CD8-positive, alpha-beta memory T cell (primary cell): ENCODE measurements at regions not wholly inside any gene's neighbourhood (a gene's known extent, or its start where the extent isn't known, plus 50 kb on each side); places are given as distances from the start of the nearest gene placed in this dataset.
A peak's percentile ranks its signal among the peaks of the same experiment; 100 is the strongest.
"Not testable (repeated sequence)": the region's sequence is repeated elsewhere in the genome, so short reads cannot be mapped to it uniquely, and the experiment has no call there.

Experiments used
- CTCF ChIA-PET: fragments of 350-600 bp; sonication (Branson Sonifier 250); formaldehyde crosslinking; loops from one replicate; lab custom pipeline; 2021; ENCODE audit warnings: antibody characterized with exemption; lab: Charles Lee
- POLR2A ChIA-PET: fragments of 350-600 bp; sonication (Branson Sonifier 250); formaldehyde crosslinking; loops from one replicate; lab custom pipeline; 2021; ENCODE audit warnings: antibody characterized with exemption; lab: Charles Lee
- DNase-seq, 5 donors: peaks; one replicate each; pipeline versions ENCODE4 v3.0.0 to v3.0.0-alpha.2; 2020 to 2022; ENCODE audit warnings: mixed read lengths in 1 of 5
- H3K27ac ChIP-seq: one replicate; pipeline ENCODE4 v1.7.0; 2013; ENCODE audit warnings: low read depth, mild to moderate bottlenecking, low read length, moderate library complexity
- H3K27me3 ChIP-seq: 2 replicates; pipeline ENCODE4 v1.7.0; 2013; ENCODE audit warnings: low read length, mild to moderate bottlenecking; ENCODE audit not compliant: insufficient read depth, poor library complexity, severe bottlenecking
- H3K36me3 ChIP-seq: 2 replicates; pipeline ENCODE4 v1.7.0; 2013; ENCODE audit warnings: mild to moderate bottlenecking, low read length, moderate library complexity; ENCODE audit not compliant: insufficient read depth
- H3K4me1 ChIP-seq: 2 replicates; pipeline ENCODE4 v1.7.0; 2013; ENCODE audit warnings: mild to moderate bottlenecking, low read length, moderate library complexity; ENCODE audit not compliant: insufficient read depth
- H3K4me3 ChIP-seq: 2 replicates; pipeline ENCODE4 v1.7.0; 2013; ENCODE audit warnings: mild to moderate bottlenecking, low read length
- H3K9me3 ChIP-seq: 2 replicates; pipeline ENCODE4 v1.7.0; 2013; ENCODE audit warnings: mild to moderate bottlenecking, low read length
- H3K27ac Mint-ChIP-seq, 8 donors: one replicate each; pipeline ENCODE4 v1.8.0; 2020 to 2021; ENCODE audit warnings: mixed read lengths in 8 of 8, mild to moderate bottlenecking in 6 of 8, inconsistent platforms in 3 of 8, moderate library complexity in 3 of 8
- H3K27me3 Mint-ChIP-seq, 2 donors: one replicate each; pipeline ENCODE4 v1.8.0; 2020 to 2021; ENCODE audit warnings: mixed read lengths in 2 of 2, mild to moderate bottlenecking in 1 of 2, moderate library complexity in 1 of 2
- H3K36me3 Mint-ChIP-seq, 3 donors: one replicate each; pipeline ENCODE4 v1.8.0; 2020 to 2021; ENCODE audit warnings: mixed read lengths in 3 of 3, inconsistent platforms in 1 of 3, mild to moderate bottlenecking in 1 of 3
- H3K4me1 Mint-ChIP-seq, 3 donors: one replicate each; pipeline ENCODE4 v1.8.0; 2020 to 2021; ENCODE audit warnings: mixed read lengths in 3 of 3, inconsistent platforms in 1 of 3, mild to moderate bottlenecking in 1 of 3
- H3K4me3 Mint-ChIP-seq, 7 donors: one replicate each; pipeline ENCODE4 v1.8.0; 2020 to 2021; ENCODE audit warnings: mixed read lengths in 7 of 7, mild to moderate bottlenecking in 6 of 7, moderate library complexity in 4 of 7, inconsistent platforms in 2 of 7
- H3K9me3 Mint-ChIP-seq, 5 donors: one replicate each; pipeline ENCODE4 v1.8.0; 2020 to 2022; ENCODE audit warnings: mixed read lengths in 5 of 5, mild to moderate bottlenecking in 3 of 5, moderate library complexity in 2 of 5, inconsistent platforms in 1 of 5

DNA sequence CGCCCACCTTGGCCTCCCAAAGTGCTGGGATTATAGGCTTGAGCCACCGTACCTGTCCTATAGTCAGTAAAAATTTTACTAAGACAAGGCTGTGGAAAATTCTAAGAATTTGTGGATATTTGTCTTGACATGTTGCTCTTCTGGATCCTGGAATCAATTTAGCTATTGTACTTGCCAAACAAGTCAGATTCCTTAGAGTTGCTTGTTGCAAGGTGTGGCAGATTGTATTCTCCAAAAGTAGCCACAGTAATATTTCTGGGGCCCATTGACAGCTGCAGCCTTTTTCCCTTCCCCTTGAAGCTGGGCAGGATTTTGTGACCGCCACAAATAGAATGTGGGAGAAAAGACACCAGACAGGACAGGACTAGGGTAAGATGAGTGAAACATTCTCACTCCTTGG, 98.8 kb upstream of the TMTC4 start:
- Mint-ChIP-seq H3K4me1 (peaks cover 5 to 13% (median 10%) of the 10 kb centered on the region in 3 donors), H3K27ac (no peak overlapping the region), H3K9me3 (peaks cover 0 to 4% (median 0%) of the 10 kb centered on the region in 5 donors), H3K27me3 (peaks cover 0 to 2% of the 10 kb centered on the region in 2 donors), H3K4me3 (no peak overlapping the region), H3K36me3 (no peaks in the 10 kb centered on the region)
- Histone ChIP-seq H3K27me3 (no peaks in the 10 kb centered on the region), H3K9me3 (no peaks in the 10 kb centered on the region), H3K4me1 (no peaks in the 10 kb centered on the region), H3K27ac (no peak overlapping the region), H3K36me3 (no peaks in the 10 kb centered on the region), H3K4me3 (no peak overlapping the region)
- DNase-seq, result no peak
- POLR2A ChIA-PET, result no interaction called here
- CTCF ChIA-PET, result no interaction called here

DNA sequence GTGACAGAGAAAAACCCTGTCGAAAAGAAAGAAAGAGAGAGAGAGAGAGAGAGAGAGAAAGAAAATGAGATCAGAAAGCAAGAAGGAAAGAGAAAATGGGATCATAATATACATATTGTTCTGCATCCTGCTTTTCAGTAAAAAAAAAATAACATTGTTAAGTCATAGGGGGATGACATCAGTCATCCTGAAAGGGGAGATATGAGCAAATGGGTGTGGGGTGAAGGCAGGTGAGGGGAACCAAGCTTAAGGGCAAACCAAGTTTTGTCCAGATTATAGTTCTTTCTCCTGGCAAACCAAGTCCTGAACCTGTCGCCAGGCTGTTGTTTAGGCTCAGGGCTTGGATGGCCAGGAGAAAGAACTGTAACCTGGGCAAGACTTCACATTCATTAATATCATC, 92.6 kb upstream of the TMTC4 start:
- Histone ChIP-seq H3K9me3 (no peaks in the 10 kb centered on the region), H3K27ac (no peak overlapping the region), H3K4me1 (no peaks in the 10 kb centered on the region), H3K27me3 (no peaks in the 10 kb centered on the region), H3K4me3 (no peak overlapping the region), H3K36me3 (no peaks in the 10 kb centered on the region)
- H3K27me3 Mint-ChIP-seq, result peaks cover 6 to 12% of the 10 kb centered on the region in 2 donors
- ChIA-PET CTCF (no interaction called here), POLR2A (no interaction called here)
- peaks cover 0 to 3% (median 0%) of the 10 kb centered on the region in 3 donors for H3K36me3 Mint-ChIP-seq
- H3K4me3 Mint-ChIP-seq, result peak overlapping the region in 1 of 7 donors; percentile 19
- DNase-seq, result no peak
- no peak overlapping the region for H3K27ac Mint-ChIP-seq
- no peaks in the 10 kb centered on the region for H3K4me1 Mint-ChIP-seq
- H3K9me3 Mint-ChIP-seq, result peaks cover 0 to 4% (median 2%) of the 10 kb centered on the region in 5 donors

GRCh38 chr13:100766570-100766969, 92.0 kb upstream of the TMTC4 start:
- H3K9me3 Mint-ChIP-seq, H3K9me3 ChIP-seq, H3K4me3 ChIP-seq, POLR2A ChIA-PET, H3K36me3 Mint-ChIP-seq, H3K27ac Mint-ChIP-seq, H3K4me1 ChIP-seq, H3K36me3 ChIP-seq, H3K27ac ChIP-seq, CTCF ChIA-PET, H3K4me3 Mint-ChIP-seq, H3K27me3 ChIP-seq, H3K4me1 Mint-ChIP-seq, DNase-seq: not testable (repeated sequence)
- peaks cover 6 to 13% of the 10 kb centered on the region in 2 donors for H3K27me3 Mint-ChIP-seq

DNA sequence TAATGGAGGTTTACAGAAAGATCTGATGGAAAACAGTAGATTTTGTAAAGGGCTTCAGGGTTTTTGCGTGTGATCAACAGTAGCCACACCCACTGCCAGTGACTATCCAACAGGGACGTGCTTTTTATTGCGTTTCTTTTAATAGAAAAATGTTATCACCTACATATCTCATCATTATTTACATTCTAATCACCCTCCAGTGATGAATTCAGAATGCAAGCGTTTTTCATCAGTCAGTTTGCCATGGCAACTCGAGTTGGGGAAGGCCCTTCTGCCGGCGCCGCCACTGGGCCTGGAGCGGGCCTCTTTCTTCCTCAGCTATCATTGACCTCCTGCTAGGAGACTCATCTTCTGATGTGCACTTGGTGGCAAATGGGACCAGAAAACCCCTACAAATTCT, 90.3 kb upstream of the TMTC4 start:
- H3K4me1 Mint-ChIP-seq, result no peaks in the 10 kb centered on the region
- H3K36me3 Mint-ChIP-seq, result peaks cover 0 to 3% (median 0%) of the 10 kb centered on the region in 3 donors
- ChIA-PET CTCF (no interaction called here), POLR2A (no interaction called here)
- Histone ChIP-seq H3K4me3 (no peak overlapping the region), H3K27me3 (no peaks in the 10 kb centered on the region), H3K9me3 (no peaks in the 10 kb centered on the region), H3K27ac (no peak overlapping the region), H3K4me1 (no peaks in the 10 kb centered on the region), H3K36me3 (no peaks in the 10 kb centered on the region)
- peaks cover 0 to 2% (median 0%) of the 10 kb centered on the region in 5 donors for H3K9me3 Mint-ChIP-seq
- no peak overlapping the region for H3K27ac Mint-ChIP-seq
- peaks cover 6 to 13% of the 10 kb centered on the region in 2 donors for H3K27me3 Mint-ChIP-seq
- no peak overlapping the region for H3K4me3 Mint-ChIP-seq
- DNase-seq, result no peak

GRCh38 chr13:100762126-100762525, 87.5 kb upstream of the TMTC4 start:
- H3K4me3 Mint-ChIP-seq, H3K4me1 ChIP-seq, H3K9me3 ChIP-seq, CTCF ChIA-PET, H3K27me3 ChIP-seq, H3K36me3 Mint-ChIP-seq, H3K36me3 ChIP-seq, POLR2A ChIA-PET, DNase-seq, H3K9me3 Mint-ChIP-seq, H3K27ac ChIP-seq, H3K27ac Mint-ChIP-seq, H3K4me1 Mint-ChIP-seq, H3K4me3 ChIP-seq: not testable (repeated sequence)
- H3K27me3 Mint-ChIP-seq, result peaks cover 6 to 17% of the 10 kb centered on the region in 2 donors

- H3K4me1 ChIP-seq, result no peaks in the 10 kb centered on the region
- Mint-ChIP-seq H3K27me3 (peaks cover 0 to 20% of the 10 kb centered on the region in 2 donors), H3K4me1 (no peaks in the 10 kb centered on the region), H3K9me3 (no peaks in the 10 kb centered on the region), H3K36me3 (no peaks in the 10 kb centered on the region), H3K27ac (no peak overlapping the region), H3K4me3 (no peak overlapping the region)
- no peaks in the 10 kb centered on the region for H3K36me3 ChIP-seq
- ChIA-PET CTCF (no interaction called here), POLR2A (no interaction called here)
- H3K4me3 ChIP-seq, result no peak overlapping the region
- H3K27ac ChIP-seq, result no peak overlapping the region
- no peaks in the 10 kb centered on the region for H3K27me3 ChIP-seq
- DNase-seq, result no peak
- H3K9me3 ChIP-seq, result no peaks in the 10 kb centered on the region
Measured at GRCh38 chr13:100755891-100756290, 81.3 kb upstream of the TMTC4 start.

- peaks cover 2 to 20% of the 10 kb centered on the region in 2 donors for H3K27me3 Mint-ChIP-seq
- H3K27ac ChIP-seq, result no peak overlapping the region
Measured at GRCh38 chr13:100754459-100754858, 79.9 kb upstream of the TMTC4 start.

DNA sequence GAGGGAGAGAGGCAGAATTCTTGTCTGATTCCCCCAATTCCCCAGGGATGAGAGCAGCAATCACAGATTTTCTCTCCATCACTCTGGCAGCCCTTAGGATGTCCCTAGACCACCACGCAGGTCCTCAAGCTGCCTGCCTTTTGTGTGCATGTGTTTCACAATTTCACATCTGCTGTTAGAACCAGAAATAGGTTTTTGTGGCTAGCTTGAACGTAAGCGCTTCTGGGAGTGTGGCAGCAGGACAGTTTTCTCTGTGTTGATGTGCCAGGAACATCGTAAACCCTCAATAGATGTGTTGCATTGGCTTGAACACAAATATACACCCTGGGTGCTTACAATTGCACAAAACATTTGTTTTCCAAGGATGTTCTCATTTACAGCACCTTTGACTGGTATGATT, 78.8 kb upstream of the TMTC4 start:
- Mint-ChIP-seq H3K27me3 (peaks cover 2 to 23% of the 10 kb centered on the region in 2 donors), H3K27ac (no peak overlapping the region), H3K9me3 (no peaks in the 10 kb centered on the region), H3K36me3 (no peaks in the 10 kb centered on the region), H3K4me1 (no peaks in the 10 kb centered on the region), H3K4me3 (no peak overlapping the region)
- Histone ChIP-seq H3K36me3 (no peaks in the 10 kb centered on the region), H3K4me1 (no peaks in the 10 kb centered on the region), H3K27ac (no peak overlapping the region), H3K4me3 (no peak overlapping the region), H3K27me3 (no peaks in the 10 kb centered on the region), H3K9me3 (no peaks in the 10 kb centered on the region)
- no peak for DNase-seq
- ChIA-PET CTCF (no interaction called here), POLR2A (no interaction called here)

More at GRCh38 chr13:100754459-100754858, 79.9 kb upstream of the TMTC4 start:
- no peak overlapping the region for H3K4me3 Mint-ChIP-seq
- H3K9me3 ChIP-seq, result no peaks in the 10 kb centered on the region
- no peaks in the 10 kb centered on the region for H3K36me3 Mint-ChIP-seq
- CTCF ChIA-PET, result no interaction called here
- H3K9me3 Mint-ChIP-seq, result no peaks in the 10 kb centered on the region
- H3K27ac Mint-ChIP-seq, result no peak overlapping the region
- H3K4me1 ChIP-seq, result no peaks in the 10 kb centered on the region
- no peaks in the 10 kb centered on the region for H3K27me3 ChIP-seq
- H3K36me3 ChIP-seq, result no peaks in the 10 kb centered on the region
- no peaks in the 10 kb centered on the region for H3K4me1 Mint-ChIP-seq
- no peak overlapping the region for H3K4me3 ChIP-seq
- POLR2A ChIA-PET, result no interaction called here
- no peak for DNase-seq

GRCh38 chr13:100751826-100752225, 77.2 kb upstream of the TMTC4 start:
- Histone ChIP-seq H3K4me3 (no peak overlapping the region), H3K36me3 (no peaks in the 10 kb centered on the region), H3K27me3 (no peaks in the 10 kb centered on the region), H3K9me3 (no peaks in the 10 kb centered on the region), H3K27ac (no peak overlapping the region), H3K4me1 (no peaks in the 10 kb centered on the region)
- CTCF ChIA-PET, result no interaction called here
- H3K27ac Mint-ChIP-seq, result no peak overlapping the region
- peaks cover 5 to 18% of the 10 kb centered on the region in 2 donors for H3K27me3 Mint-ChIP-seq
- H3K9me3 Mint-ChIP-seq, result no peaks in the 10 kb centered on the region
- POLR2A ChIA-PET, result no interaction called here
- H3K36me3 Mint-ChIP-seq, result no peaks in the 10 kb centered on the region
- no peaks in the 10 kb centered on the region for H3K4me1 Mint-ChIP-seq
- no peak overlapping the region for H3K4me3 Mint-ChIP-seq
- no peak for DNase-seq
